Stimulated activated naive CD8-positive, alpha-beta T cell treated with anti-CD3 and anti-CD28 coated beads, Interleukin-15, amount 100 ng/mL, for 72 hours (primary cell): ENCODE measurements at regions not wholly inside any gene's neighbourhood (a gene's known extent, or its start where the extent isn't known, plus 50 kb on each side); places are given as distances from the start of the nearest gene placed in this dataset.
"Not testable (repeated sequence)": the region's sequence is repeated elsewhere in the genome, so short reads cannot be mapped to it uniquely, and the experiment has no call there.

Source experiments
- ATAC-seq: fragments of 150-1000 bp; cut with Tn5 transposase; 2 replicates; pipeline ENCODE4 v1.10.0; 2021; ENCODE audit warnings: mild to moderate bottlenecking, moderate library complexity
- DNase-seq, 2 donors: peaks; one replicate each; pipeline ENCODE4 v3.0.0; 2021 to 2022
- H3K27ac Mint-ChIP-seq, 2 donors: one replicate each; pipeline ENCODE4 v1.8.0; 2022; ENCODE audit warnings: mild to moderate bottlenecking in 2 of 2, mixed read lengths in 2 of 2, moderate library complexity in 2 of 2
- H3K27me3 Mint-ChIP-seq: one replicate; pipeline ENCODE4 v1.8.0; 2022; ENCODE audit warnings: mixed read lengths
- H3K4me1 Mint-ChIP-seq: one replicate; pipeline ENCODE4 v1.8.0; 2022; ENCODE audit warnings: mild to moderate bottlenecking, mixed read lengths
- H3K4me3 Mint-ChIP-seq, 2 donors: one replicate each; pipeline ENCODE4 v1.8.0; 2022; ENCODE audit warnings: mild to moderate bottlenecking in 2 of 2, mixed read lengths in 2 of 2, moderate library complexity in 1 of 2
- H3K9me3 Mint-ChIP-seq, 2 donors: one replicate each; pipeline ENCODE4 v1.8.0; 2022; ENCODE audit warnings: mixed read lengths in 2 of 2

DNA sequence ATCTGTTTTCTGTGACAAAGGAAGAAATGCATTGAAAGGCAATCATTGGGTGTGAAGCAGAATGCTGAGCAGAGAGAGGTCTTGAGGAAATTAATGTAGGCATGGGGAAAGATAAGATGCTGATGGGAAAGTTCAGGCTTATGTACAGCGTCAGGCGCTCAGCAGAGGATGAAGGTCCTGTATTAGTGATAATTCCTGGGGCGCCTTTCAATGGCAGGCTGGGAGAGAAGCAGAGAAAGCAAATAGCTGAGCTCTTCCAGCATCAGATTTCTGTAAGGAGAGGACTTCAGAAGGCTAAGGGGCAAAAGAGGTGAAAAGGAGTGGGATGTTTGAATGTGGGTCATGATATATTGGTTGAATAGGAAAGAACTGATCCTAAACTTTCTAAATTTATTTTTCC is 129.8 kb downstream of the HNMT start:
- no peak overlapping the region for H3K27ac Mint-ChIP-seq
- H3K27me3 Mint-ChIP-seq, result no peaks in the 10 kb centered on the region
- H3K9me3 Mint-ChIP-seq, result peaks cover 1% of the 10 kb centered on the region in 2 donors
- ATAC-seq (no peak), DNase-seq (no peak)
- no peak overlapping the region for H3K4me3 Mint-ChIP-seq
- no peaks in the 10 kb centered on the region for H3K4me1 Mint-ChIP-seq

DNA sequence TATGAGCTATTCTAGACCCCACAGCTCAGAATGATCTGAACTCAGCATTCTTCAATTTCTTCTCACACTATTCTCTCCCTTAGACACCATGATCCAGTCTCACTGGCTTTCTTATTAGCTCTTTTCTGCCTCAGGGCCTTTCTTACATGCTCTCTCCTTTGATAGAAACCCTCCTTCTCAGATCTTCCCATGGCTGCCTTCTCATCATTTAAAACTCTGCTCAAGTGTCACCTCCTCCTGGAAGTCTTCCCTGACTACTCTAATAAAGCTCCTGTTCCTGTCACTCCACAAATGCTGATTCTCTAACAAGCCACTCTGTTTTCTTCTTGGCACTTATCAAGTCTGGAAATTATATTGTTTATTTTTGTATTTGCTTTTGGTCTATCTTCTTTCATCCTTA is 131.1 kb downstream of the HNMT start:
- H3K27ac Mint-ChIP-seq, result no peak overlapping the region
- no peaks in the 10 kb centered on the region for H3K27me3 Mint-ChIP-seq
- ATAC-seq, result no peak
- DNase-seq, result no peak
- H3K9me3 Mint-ChIP-seq, result peaks cover 0 to 9% of the 10 kb centered on the region in 2 donors
- H3K4me1 Mint-ChIP-seq, result no peaks in the 10 kb centered on the region
- H3K4me3 Mint-ChIP-seq, result no peak overlapping the region

DNA sequence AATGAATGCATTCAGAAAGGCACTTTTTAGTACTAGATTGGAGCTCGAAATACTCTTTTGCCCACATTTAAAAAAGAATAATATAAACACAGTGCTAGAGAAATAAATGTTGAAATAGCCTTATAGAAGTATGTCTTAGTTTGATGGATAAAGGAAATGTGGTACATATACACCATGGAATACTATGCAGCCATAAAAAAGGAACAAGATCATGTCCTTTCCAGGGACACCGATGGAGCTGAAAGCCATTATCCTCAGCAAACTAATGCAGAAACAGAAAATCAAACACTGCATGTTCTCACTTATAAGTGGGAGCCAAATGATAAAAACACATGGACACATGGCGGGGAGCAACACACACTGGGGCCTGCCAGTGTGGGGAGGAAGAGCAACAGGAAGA is 135.0 kb downstream of the HNMT start:
- ATAC-seq, H3K4me1 Mint-ChIP-seq, H3K4me3 Mint-ChIP-seq, H3K9me3 Mint-ChIP-seq, DNase-seq, H3K27ac Mint-ChIP-seq, H3K27me3 Mint-ChIP-seq: not testable (repeated sequence)

DNA sequence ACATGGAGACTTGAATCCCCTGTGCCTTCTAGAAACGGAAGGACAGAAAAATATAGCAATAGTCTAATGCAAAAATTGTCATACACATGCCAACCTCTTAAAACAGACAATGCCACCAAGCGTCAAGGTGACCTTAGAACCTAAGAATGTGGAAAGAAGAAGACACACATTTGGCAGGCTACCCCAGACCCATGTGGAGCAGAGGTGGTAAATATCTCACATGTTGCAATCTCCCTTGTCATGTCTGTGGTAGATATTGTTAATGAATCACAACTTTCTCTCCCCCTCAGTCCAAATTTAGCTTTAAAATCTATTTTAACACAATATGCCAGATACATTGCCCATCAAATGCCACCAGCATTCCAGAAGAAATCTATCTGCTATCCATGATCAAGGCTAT is 137.4 kb downstream of the HNMT start:
- DNase-seq (no peak), ATAC-seq (no peak)
- no peak overlapping the region for H3K4me3 Mint-ChIP-seq
- H3K27me3 Mint-ChIP-seq, result no peaks in the 10 kb centered on the region
- H3K4me1 Mint-ChIP-seq, result no peaks in the 10 kb centered on the region
- H3K27ac Mint-ChIP-seq, result no peak overlapping the region
- peaks cover 4 to 9% of the 10 kb centered on the region in 2 donors for H3K9me3 Mint-ChIP-seq

DNA sequence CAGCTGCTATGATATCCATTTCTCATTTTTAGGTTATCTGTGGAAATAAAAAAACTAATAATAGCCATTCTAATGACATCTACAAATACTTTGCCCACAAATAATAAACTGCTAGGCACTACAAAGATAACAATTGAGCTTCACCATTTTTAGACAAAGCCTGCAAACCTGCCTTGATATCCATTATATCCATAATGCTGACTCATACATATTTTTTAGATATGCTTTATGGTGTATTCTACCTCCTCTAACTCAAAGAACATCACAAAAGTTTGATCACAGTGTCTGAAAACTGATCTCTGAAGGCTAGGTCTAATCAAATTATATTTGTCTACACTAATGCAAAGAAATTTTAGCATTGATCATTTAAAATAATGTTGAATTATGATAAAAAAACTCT is 138.4 kb downstream of the HNMT start:
- ATAC-seq (no peak), DNase-seq (no peak)
- no peak overlapping the region for H3K27ac Mint-ChIP-seq
- H3K27me3 Mint-ChIP-seq, result no peaks in the 10 kb centered on the region
- H3K4me3 Mint-ChIP-seq, result no peak overlapping the region
- H3K4me1 Mint-ChIP-seq, result no peaks in the 10 kb centered on the region
- peaks cover 4 to 9% of the 10 kb centered on the region in 2 donors for H3K9me3 Mint-ChIP-seq

DNA sequence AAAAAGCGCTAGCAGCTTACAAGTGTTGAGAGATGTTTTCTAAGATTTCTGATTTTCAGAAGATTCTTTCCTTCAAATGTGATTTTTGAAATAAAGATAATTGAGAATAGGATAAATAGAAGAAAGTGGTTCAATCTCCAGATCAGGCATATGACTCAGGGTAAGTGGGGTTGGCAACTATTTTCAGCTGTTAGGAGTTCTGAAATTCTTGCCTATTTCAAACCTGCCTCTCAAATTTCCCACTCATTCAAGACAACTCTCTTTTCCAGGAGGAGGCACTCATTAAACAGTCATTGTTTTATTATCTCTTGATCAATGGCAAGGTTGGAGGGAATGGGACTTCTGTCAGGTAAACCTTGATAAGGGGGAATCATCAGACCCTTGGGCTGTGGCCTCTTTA is 138.9 kb downstream of the HNMT start:
- no peak overlapping the region for H3K27ac Mint-ChIP-seq
- no peak overlapping the region for H3K4me3 Mint-ChIP-seq
- no peaks in the 10 kb centered on the region for H3K27me3 Mint-ChIP-seq
- DNase-seq (no peak), ATAC-seq (no peak)
- H3K4me1 Mint-ChIP-seq, result no peaks in the 10 kb centered on the region
- peaks cover 4 to 9% of the 10 kb centered on the region in 2 donors for H3K9me3 Mint-ChIP-seq

DNA sequence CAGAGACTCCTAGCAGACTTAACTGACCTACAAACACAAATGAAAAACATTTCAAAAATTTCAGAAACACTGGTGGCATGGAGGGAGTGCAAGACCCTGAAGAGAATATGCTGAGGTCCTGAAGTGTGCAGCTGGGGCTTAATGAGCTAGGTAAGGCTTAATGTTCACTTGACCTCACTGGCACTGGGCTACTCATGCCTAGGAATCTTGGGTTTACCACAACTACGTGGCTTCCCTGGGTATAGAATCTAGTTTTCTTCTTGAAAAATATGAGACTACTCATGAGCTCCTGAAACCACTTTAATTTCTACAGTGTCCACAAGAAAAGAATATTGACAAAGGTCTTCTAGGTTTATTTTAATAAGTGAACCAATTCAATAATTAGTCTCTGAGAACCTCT is 139.8 kb downstream of the HNMT start:
- DNase-seq, result no peak
- no peaks in the 10 kb centered on the region for H3K4me1 Mint-ChIP-seq
- H3K9me3 Mint-ChIP-seq, result peaks cover 4 to 7% of the 10 kb centered on the region in 2 donors
- no peaks in the 10 kb centered on the region for H3K27me3 Mint-ChIP-seq
- no peak for ATAC-seq
- no peak overlapping the region for H3K4me3 Mint-ChIP-seq
- H3K27ac Mint-ChIP-seq, result no peak overlapping the region

DNA sequence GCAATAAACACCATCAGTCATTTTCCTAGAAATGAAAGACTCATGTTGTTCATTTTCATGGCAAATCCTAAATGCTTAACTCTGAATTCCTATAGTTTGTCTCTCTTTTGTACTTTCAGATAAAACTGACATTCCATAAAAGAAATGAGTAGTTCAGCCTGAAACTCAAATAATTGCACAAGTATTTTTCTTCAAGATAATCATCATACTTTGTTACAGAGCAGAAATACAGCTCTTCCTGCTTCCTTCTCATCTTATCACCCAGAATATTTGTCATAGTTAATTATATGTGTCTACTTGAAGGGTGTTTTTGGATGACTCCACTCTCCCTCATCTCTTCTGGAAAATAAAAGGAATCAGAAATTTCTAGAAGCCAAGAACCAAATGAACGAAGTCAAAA is 141.1 kb downstream of the HNMT start:
- Mint-ChIP-seq H3K4me1 (no peaks in the 10 kb centered on the region), H3K27ac (no peak overlapping the region), H3K9me3 (peaks cover 0 to 4% of the 10 kb centered on the region in 2 donors), H3K27me3 (no peaks in the 10 kb centered on the region), H3K4me3 (no peak overlapping the region)
- ATAC-seq (no peak), DNase-seq (no peak)

DNA sequence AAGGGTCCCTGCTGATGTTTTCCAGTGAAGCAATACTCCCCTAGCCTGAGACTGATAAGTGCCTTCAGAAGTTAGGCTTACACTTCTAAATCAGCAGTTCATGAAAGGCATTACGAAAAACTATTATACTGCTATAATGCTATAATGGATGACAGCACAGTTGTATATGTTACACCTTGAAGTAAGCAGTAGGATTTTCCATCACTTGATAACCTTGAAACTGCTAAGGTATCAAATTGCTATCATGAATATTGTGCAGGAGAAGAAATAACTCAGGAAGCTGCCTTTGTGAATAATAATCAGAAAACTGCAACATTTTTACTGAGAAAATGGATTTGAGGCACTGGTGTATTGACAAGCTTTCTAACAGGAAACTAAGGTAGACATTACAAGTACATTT is 142.3 kb downstream of the HNMT start:
- ATAC-seq (no peak), DNase-seq (no peak)
- H3K4me3 Mint-ChIP-seq, result no peak overlapping the region
- H3K27ac Mint-ChIP-seq, result no peak overlapping the region
- no peaks in the 10 kb centered on the region for H3K27me3 Mint-ChIP-seq
- H3K4me1 Mint-ChIP-seq, result no peaks in the 10 kb centered on the region
- H3K9me3 Mint-ChIP-seq, result no peaks in the 10 kb centered on the region

DNA sequence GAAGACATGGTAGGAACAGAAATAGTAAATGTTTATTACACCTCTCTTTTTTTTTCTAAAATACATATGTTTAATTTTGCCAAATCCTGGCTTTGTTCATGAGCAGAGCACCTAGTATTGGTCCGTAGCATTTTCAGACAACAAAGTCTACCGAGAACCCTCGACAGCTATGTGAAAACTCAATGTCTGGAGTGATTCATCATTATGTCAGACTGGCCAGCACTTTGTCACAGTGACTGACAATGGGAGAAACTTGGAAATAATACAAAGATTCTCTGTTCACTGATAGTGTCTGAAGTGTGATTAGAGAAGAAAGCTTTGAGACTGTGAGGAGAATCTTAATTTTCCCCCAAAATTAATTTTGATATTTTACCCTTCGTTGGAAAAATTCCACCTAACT is 143.0 kb downstream of the HNMT start:
- Mint-ChIP-seq H3K27me3 (no peaks in the 10 kb centered on the region), H3K4me3 (no peak overlapping the region), H3K9me3 (no peaks in the 10 kb centered on the region), H3K4me1 (no peaks in the 10 kb centered on the region), H3K27ac (no peak overlapping the region)
- no peak for DNase-seq
- no peak for ATAC-seq

DNA sequence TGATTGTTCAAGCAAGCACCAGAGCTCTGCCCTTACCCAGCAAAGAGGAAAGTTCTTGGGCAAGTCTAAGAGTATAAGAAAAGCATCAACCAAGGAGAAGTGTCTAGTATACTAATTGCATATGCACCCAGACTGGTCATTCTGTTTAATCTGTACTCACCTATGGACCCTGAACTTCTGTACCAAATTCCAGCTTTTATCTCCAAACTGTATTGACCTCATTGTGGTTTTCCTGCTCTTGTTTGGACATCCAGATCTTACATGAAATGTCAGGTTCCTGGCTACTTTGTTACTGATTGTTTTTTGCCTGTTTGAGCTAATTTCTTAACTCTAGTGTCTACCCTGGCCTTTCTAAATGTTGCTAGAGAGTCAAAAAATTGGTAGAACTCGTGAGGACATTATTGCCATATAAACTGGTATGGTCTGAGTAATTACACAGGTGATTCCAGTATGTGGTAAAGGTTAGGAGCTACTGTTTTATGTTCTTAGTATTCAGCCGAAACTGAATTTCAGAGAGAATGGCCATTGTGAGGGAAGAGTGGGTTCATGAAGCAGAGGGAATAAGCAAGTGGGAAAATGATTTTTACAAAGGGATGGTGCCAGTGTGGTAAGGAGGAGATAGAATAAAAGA is 146.3 kb downstream of the HNMT start:
- Mint-ChIP-seq H3K4me3 (no peak overlapping the region), H3K27ac (no peak overlapping the region), H3K4me1 (no peaks in the 10 kb centered on the region), H3K27me3 (no peaks in the 10 kb centered on the region), H3K9me3 (no peaks in the 10 kb centered on the region)
- no peak for DNase-seq
- ATAC-seq, result no peak

DNA sequence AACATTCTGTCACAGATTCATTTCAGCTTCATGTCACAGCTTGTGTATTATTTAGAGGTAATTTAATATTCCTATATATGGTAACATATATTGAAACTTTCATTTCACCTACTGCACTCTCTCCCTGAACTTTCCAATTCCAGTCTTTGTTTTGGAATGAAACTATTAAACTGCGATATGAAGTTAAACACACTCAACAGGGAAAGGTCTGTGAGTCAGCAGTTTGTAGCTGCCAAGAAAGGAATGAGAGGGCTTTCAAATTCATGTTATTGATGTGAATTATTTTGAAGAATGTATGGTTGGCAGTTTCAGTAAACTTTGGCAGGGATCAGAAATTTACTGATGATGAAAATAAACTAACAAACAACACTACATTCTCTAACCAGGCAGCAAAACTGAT is 148.3 kb downstream of the HNMT start:
- H3K9me3 Mint-ChIP-seq, result no peaks in the 10 kb centered on the region
- DNase-seq, result no peak
- H3K27me3 Mint-ChIP-seq, result no peaks in the 10 kb centered on the region
- H3K4me3 Mint-ChIP-seq, result no peak overlapping the region
- H3K27ac Mint-ChIP-seq, result no peak overlapping the region
- H3K4me1 Mint-ChIP-seq, result no peaks in the 10 kb centered on the region
- no peak for ATAC-seq

DNA sequence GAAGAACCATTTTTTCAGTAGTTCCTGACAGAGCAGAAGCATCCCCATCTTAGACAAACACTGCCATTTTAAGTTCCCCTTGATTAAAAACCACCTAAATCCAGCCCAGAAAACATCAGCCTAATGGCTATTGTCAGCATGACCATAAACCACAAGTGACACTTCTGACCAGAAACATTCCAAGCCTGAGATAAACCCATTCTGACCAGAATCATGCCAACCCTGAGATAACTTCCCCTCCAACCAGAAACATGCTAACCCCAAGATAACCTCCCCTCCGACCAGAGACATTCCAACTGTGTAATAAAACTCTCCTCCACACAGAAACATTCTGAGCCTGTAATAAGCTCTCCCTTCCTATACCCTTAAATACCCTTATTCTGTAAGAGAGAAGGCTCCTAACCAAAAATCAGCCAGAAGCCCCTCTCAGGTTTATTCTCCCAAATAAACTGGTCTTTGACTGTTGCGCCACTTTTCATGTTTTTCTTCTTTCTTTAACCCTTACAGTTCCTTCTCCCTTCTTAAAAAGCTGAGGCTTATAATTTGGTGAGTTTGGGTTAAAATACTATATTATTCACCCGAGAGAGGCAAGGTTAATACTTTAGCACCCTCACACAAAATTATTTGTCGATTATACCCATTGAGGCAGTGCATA is 149.7 kb downstream of the HNMT start:
- Mint-ChIP-seq H3K27ac (no peak overlapping the region), H3K27me3 (no peaks in the 10 kb centered on the region), H3K4me1 (no peaks in the 10 kb centered on the region), H3K9me3 (no peaks in the 10 kb centered on the region), H3K4me3 (no peak overlapping the region)
- ATAC-seq (no peak), DNase-seq (no peak)

DNA sequence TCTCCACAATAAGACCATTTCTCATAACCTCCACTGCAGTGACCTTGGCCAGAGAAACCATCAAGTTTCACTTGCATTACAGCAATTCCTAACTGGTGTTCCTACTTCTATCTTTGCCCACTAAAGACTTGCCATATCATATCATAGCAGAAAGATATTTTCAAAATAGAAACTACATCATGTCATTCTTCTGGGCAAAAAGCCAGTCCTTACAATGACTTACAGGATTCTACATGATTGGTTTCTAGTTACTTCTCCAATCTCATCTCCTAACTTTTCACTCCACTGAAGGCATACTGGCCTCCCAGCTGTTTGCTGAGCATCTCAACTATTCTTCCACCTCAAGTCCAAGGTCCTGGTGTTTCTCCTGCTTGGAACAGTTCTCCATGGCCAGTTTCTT is 151.4 kb downstream of the HNMT start:
- Mint-ChIP-seq H3K27ac (no peak overlapping the region), H3K9me3 (no peaks in the 10 kb centered on the region), H3K4me3 (no peak overlapping the region), H3K4me1 (no peaks in the 10 kb centered on the region), H3K27me3 (no peaks in the 10 kb centered on the region)
- no peak for ATAC-seq
- DNase-seq, result no peak

DNA sequence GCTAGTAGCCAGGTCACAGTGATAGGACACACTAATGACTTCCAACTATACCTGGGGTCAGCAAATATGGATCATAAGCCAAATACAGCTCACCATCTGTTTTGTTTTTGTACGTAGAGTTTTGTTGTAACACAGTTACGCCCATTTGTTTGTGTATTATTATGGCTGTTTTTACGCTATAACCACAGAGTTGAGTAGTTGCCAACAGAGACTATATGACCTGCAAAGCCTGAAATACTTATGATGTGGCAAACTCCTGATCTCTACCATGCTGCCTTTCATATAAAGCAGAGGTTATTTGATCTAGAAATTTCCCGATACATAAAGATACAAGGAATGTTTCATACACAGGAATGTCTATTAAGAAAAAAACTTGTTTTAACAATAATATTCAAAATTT is 152.2 kb downstream of the HNMT start:
- Mint-ChIP-seq H3K4me3 (no peak overlapping the region), H3K27me3 (no peaks in the 10 kb centered on the region), H3K9me3 (no peaks in the 10 kb centered on the region), H3K27ac (no peak overlapping the region), H3K4me1 (no peaks in the 10 kb centered on the region)
- ATAC-seq (no peak), DNase-seq (no peak)

DNA sequence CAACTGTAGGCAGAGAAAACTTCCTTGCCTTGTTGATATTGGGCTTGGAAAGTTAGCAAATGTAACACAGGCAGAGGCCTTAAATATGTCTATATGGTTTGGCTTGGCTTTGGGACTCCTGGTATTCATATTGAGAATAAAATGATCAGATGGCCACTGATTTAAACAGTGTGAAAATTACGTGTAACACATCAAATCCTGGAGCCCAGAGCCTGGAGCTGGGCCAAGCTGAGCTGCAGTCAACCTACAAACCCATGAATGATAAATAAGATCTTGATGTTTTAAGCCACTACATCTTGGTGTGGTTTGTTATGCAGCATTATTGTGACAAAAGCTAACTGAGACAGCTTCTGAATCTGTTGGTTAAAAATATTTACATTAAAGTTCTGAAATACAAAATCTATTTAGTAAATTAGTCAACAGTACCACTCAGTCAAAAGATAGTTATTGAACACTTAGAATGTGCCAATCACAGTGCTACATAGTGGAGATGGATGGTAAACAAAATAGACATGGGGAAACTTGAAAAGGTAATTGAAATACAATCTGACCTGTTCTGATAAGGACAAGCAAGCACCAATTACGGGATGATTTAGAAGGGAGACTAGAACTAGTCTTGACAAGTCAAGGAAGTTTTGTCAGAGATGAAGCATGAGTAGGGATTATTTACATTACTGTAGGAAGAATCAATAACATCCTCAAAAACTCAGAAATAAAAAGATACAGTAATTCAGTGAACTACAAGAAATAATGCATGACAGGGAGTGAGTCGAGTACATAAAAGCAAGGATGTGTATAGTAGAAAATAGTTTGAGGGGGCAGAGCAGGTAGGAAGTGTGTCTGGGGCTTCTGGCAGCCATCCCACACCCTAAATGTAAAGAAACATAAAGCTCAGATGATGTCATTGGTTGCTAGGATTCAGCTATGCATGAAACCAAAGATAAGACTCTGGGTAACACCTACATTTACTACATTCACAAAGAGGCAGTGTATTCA is 157.7 kb downstream of the HNMT start:
- no peak overlapping the region for H3K4me3 Mint-ChIP-seq
- ATAC-seq (no peak), DNase-seq (no peak)
- no peak overlapping the region for H3K27ac Mint-ChIP-seq
- H3K27me3 Mint-ChIP-seq, result no peaks in the 10 kb centered on the region
- H3K4me1 Mint-ChIP-seq, result no peaks in the 10 kb centered on the region
- no peaks in the 10 kb centered on the region for H3K9me3 Mint-ChIP-seq
